ENCODE measurements at regions not wholly inside any gene's neighbourhood (a gene's known extent, or its start where the extent isn't known, plus 50 kb on each side); places are given as distances from the start of the nearest gene placed in this dataset.

- Histone ChIP-seq H3F3A (ENCODE audit: insufficient read depth) (no peaks in the 10 kb centered on the region), H3K4me2 (ENCODE audit: unreplicated experiment) (no peak overlapping the region), H3K9me3 (ENCODE audit: low read depth) (no peaks in the 10 kb centered on the region), H3K36me3 (ENCODE audit: low read depth) (no peaks in the 10 kb centered on the region), H3K4me3 (no peak overlapping the region), H3K9ac (no peak overlapping the region), H3K9me2 (ENCODE audit: insufficient read depth) (no peaks in the 10 kb centered on the region), H3K4me1 (ENCODE audit: insufficient read depth) (no peaks in the 10 kb centered on the region), H2AFZ (no peak overlapping the region), H3K27ac (no peak overlapping the region), H3K79me2 (ENCODE audit: insufficient read depth) (no peaks in the 10 kb centered on the region), H3K27me3 (replicated peaks; ENCODE audit: insufficient read depth) (0 out of 2 replicates have a peak, but pooled peaks cover 11% of the 10 kb centered on the region), H4K20me1 (ENCODE audit: insufficient read depth) (no peaks in the 10 kb centered on the region)
- DNase-seq: peak; percentile 38
- 87 to 90% methylated on average over 4 of the region's 4 CpGs for WGBS, 2 experiments (ENCODE audit: low coverage in 1 of 2, low lambda C conversion rate in 2 of 2, missing lambda C conversion rate in 2 of 2)
- no peak for TF ChIP-seq EZH2phosphoT487 (IDR thresholded peaks at IDR 0.05; ENCODE audit: insufficient read depth, low read depth)
- no peak for TF ChIP-seq EZH2 (IDR thresholded peaks at IDR 0.05; ENCODE audit: insufficient read depth, poor library complexity, severe bottlenecking)
- in situ Hi-C loops (cut with MboI): no loop called here
Measured at GRCh38 chr3:8385848-8386620, 115.6 kb upstream of the LMCD1 start.

- WGBS, 2 experiments (ENCODE audit: low coverage in 1 of 2, low lambda C conversion rate in 2 of 2, missing lambda C conversion rate in 2 of 2): 20 to 21% methylated on average over 4 of the region's 4 CpGs
- DNase-seq: peak; percentile 33
- in situ Hi-C loops (cut with MboI): no loop called here
Measured at GRCh38 chr3:8387571-8387970, 114.1 kb upstream of the LMCD1 start.

GRCh38 chr3:8399686-8400085 lies 101.9 kb upstream of the LMCD1 start:
- no peaks in the 10 kb centered on the region for H3K79me2 ChIP-seq (ENCODE audit: insufficient read depth)
- H3F3A ChIP-seq (ENCODE audit: insufficient read depth): no peaks in the 10 kb centered on the region
- no peak overlapping the region for H3K27ac ChIP-seq
- H3K9ac ChIP-seq: no peak overlapping the region
- no peaks in the 10 kb centered on the region; the same call in 1 of the 2 replicates for H3K27me3 ChIP-seq (replicated peaks; ENCODE audit: insufficient read depth)
- no peaks in the 10 kb centered on the region for H3K9me2 ChIP-seq (ENCODE audit: insufficient read depth)
- no peaks in the 10 kb centered on the region for H4K20me1 ChIP-seq (ENCODE audit: insufficient read depth)
- WGBS, 2 experiments (ENCODE audit: low coverage in 1 of 2, low lambda C conversion rate in 2 of 2, missing lambda C conversion rate in 2 of 2): 31 to 32% methylated on average over 3 of the region's 3 CpGs
- TF ChIP-seq EZH2 (IDR thresholded peaks at IDR 0.05; ENCODE audit: insufficient read depth, poor library complexity, severe bottlenecking): no peak
- no peak for TF ChIP-seq EZH2phosphoT487 (IDR thresholded peaks at IDR 0.05; ENCODE audit: insufficient read depth, low read depth)
- H3K36me3 ChIP-seq (ENCODE audit: low read depth): no peaks in the 10 kb centered on the region
- in situ Hi-C loops (cut with MboI): no loop called here
- H3K4me1 ChIP-seq (ENCODE audit: insufficient read depth): no peaks in the 10 kb centered on the region
- no peaks in the 10 kb centered on the region for H3K9me3 ChIP-seq (ENCODE audit: low read depth)
- DNase-seq: no peak
- no peak overlapping the region for H3K4me3 ChIP-seq
- no peak overlapping the region for H3K4me2 ChIP-seq (ENCODE audit: unreplicated experiment)
- no peak overlapping the region for H2AFZ ChIP-seq

More at GRCh38 chr3:8387571-8387970, 114.1 kb upstream of the LMCD1 start:
- Histone ChIP-seq H3K4me3 (no peak overlapping the region), H2AFZ (no peak overlapping the region), H3K79me2 (ENCODE audit: insufficient read depth) (no peaks in the 10 kb centered on the region), H3K9ac (no peak overlapping the region), H3K9me3 (ENCODE audit: low read depth) (no peaks in the 10 kb centered on the region), H3K27ac (no peak overlapping the region), H3K9me2 (ENCODE audit: insufficient read depth) (no peaks in the 10 kb centered on the region), H3K36me3 (ENCODE audit: low read depth) (no peaks in the 10 kb centered on the region), H3K4me2 (ENCODE audit: unreplicated experiment) (no peak overlapping the region), H3K4me1 (ENCODE audit: insufficient read depth) (no peaks in the 10 kb centered on the region), H4K20me1 (ENCODE audit: insufficient read depth) (no peaks in the 10 kb centered on the region), H3K27me3 (replicated peaks; ENCODE audit: insufficient read depth) (0 out of 2 replicates have a peak, but pooled peaks cover 3% of the 10 kb centered on the region), H3F3A (ENCODE audit: insufficient read depth) (no peaks in the 10 kb centered on the region)
- TF ChIP-seq EZH2phosphoT487 (IDR thresholded peaks at IDR 0.05; ENCODE audit: insufficient read depth, low read depth) (no peak), EZH2 (IDR thresholded peaks at IDR 0.05; ENCODE audit: insufficient read depth, poor library complexity, severe bottlenecking) (no peak)

GRCh38 chr3:8400911-8401310 lies 100.7 kb upstream of the LMCD1 start:
- Histone ChIP-seq H3K4me3 (no peak overlapping the region), H3K9ac (no peak overlapping the region), H3K36me3 (ENCODE audit: low read depth) (no peaks in the 10 kb centered on the region), H3K9me3 (ENCODE audit: low read depth) (no peaks in the 10 kb centered on the region), H2AFZ (no peak overlapping the region), H3K9me2 (ENCODE audit: insufficient read depth) (no peaks in the 10 kb centered on the region), H3K4me1 (ENCODE audit: insufficient read depth) (no peaks in the 10 kb centered on the region), H3K79me2 (ENCODE audit: insufficient read depth) (no peaks in the 10 kb centered on the region), H3K4me2 (ENCODE audit: unreplicated experiment) (no peak overlapping the region), H3K27me3 (replicated peaks; ENCODE audit: insufficient read depth) (no peaks in the 10 kb centered on the region; the same call in 1 of the 2 replicates), H3F3A (ENCODE audit: insufficient read depth) (no peaks in the 10 kb centered on the region), H4K20me1 (ENCODE audit: insufficient read depth) (no peaks in the 10 kb centered on the region), H3K27ac (no peak overlapping the region)
- WGBS, 2 experiments (ENCODE audit: low coverage in 1 of 2, low lambda C conversion rate in 2 of 2, missing lambda C conversion rate in 2 of 2): 5 to 11% methylated on average over 1 of the region's 1 CpG
- DNase-seq: no peak
- TF ChIP-seq EZH2 (IDR thresholded peaks at IDR 0.05; ENCODE audit: insufficient read depth, poor library complexity, severe bottlenecking) (no peak), EZH2phosphoT487 (IDR thresholded peaks at IDR 0.05; ENCODE audit: insufficient read depth, low read depth) (no peak)
- in situ Hi-C loops (cut with MboI): no loop called here

Measured in GM23248 (cell line).